Activated T-helper 2 cell treated with anti-CD3 and anti-CD28 coated beads, Interferon-gamma antibody, Interleukin-2, Interleukin-4, amounts not matched to agents 10 μg/mL and 5 μg/mL and 100 μg/mL, durations not matched to agents 14 hours and 24 hours and 36 hours (primary cell): ENCODE measurements at regions not wholly inside any gene's neighbourhood (a gene's known extent, or its start where the extent isn't known, plus 50 kb on each side); places are given as distances from the start of the nearest gene placed in this dataset.

Experiments
- DNase-seq: peaks from one replicate; pipeline ENCODE4 v3.0.0; 2021; ENCODE audit warnings: low spot score
- H3K27ac Mint-ChIP-seq: one replicate; pipeline ENCODE4 v1.8.0; 2021; ENCODE audit warnings: mixed read lengths
- H3K27me3 Mint-ChIP-seq: one replicate; pipeline ENCODE4 v1.8.0; 2021; ENCODE audit warnings: low read depth, mixed read lengths
- H3K36me3 Mint-ChIP-seq: one replicate; pipeline ENCODE4 v1.8.0; 2021; ENCODE audit warnings: low read depth, mixed read lengths
- H3K4me1 Mint-ChIP-seq: one replicate; pipeline ENCODE4 v1.8.0; 2021; ENCODE audit warnings: low read depth, mixed read lengths
- H3K4me3 Mint-ChIP-seq: one replicate; pipeline ENCODE4 v1.8.0; 2021; ENCODE audit warnings: low read depth, mild to moderate bottlenecking, moderate library complexity, mixed read lengths
- H3K9me3 Mint-ChIP-seq: one replicate; pipeline ENCODE4 v1.8.0; 2021; ENCODE audit warnings: mixed read lengths
- intact Hi-C: fragments of 100-400 bp; cut with micrococcal nuclease; formaldehyde crosslinking; loops from one replicate; pipeline ENCODE4 v1.15.1; 2023

DNA sequence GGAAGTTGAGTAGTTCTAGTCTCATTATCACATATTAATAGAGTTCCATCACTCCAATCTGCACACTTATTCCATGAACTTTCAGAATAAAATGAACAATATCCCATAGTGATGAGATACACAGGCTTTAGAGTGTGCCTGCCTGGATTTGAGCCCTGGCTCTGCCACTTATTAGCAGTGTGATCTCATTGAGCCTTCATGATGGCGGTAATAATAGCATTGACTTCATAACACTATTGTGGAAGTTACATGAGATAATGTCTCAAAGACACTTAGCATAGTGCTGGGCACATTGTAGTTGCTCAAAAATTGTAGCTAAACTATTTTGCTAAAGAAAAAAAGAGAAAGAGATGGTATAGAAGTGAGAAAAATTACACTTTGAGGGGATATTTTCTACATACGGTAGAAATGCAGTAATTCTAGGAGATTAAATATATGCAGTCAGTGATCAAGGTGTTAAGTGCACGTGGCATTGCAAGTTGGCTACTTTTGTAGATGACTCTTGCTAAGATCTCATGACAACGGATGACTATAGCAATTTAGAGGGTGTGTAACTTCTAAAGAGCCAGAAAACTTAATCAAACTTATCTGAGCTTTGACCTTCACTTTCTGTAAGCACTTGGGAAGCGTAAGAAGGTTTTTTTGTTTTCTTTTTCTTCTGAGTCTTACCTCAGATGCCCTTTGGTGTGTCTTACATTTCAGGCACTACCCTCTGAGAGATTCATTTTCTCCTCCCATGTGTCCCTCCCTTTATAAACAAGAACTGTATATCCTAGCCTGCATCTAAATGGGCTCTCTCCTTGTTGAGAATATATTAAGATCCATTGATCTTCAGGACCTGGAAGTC is 380.6 kb upstream of the NR3C2 start:
- no peaks in the 10 kb centered on the region for H3K4me1 Mint-ChIP-seq
- no peaks in the 10 kb centered on the region for H3K9me3 Mint-ChIP-seq
- intact Hi-C loops = no loop called here
- H3K36me3 Mint-ChIP-seq = no peaks in the 10 kb centered on the region
- no peak for DNase-seq
- no peaks in the 10 kb centered on the region for H3K27me3 Mint-ChIP-seq
- H3K4me3 Mint-ChIP-seq = no peak overlapping the region
- H3K27ac Mint-ChIP-seq = no peak overlapping the region

- intact Hi-C loops = no loop called here
- Mint-ChIP-seq H3K27me3 (no peaks in the 10 kb centered on the region), H3K27ac (no peak overlapping the region), H3K4me3 (no peak overlapping the region), H3K4me1 (no peaks in the 10 kb centered on the region), H3K9me3 (no peaks in the 10 kb centered on the region), H3K36me3 (no peaks in the 10 kb centered on the region)
- no peak for DNase-seq
These were observed 371.8 kb upstream of the NR3C2 start for GRCh38 chr4:148814030-148814429.

DNA sequence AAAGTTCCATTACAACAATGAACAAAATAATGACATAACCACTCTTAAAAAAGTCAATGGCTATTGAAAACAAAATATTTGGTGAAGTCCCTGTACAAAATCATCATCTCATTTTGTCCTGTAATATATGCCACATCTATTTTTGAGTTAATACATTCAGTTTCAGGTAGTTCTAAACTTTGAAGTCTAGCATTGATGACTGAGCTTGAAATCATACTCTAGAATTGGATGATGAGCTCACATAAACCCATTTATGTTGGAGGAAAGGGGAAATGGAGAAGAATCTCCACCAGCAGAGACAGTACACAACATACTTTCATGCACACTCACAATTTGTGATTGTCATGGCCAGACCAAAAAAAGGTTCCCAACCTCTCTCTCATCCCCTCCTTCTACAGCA is 371.1 kb upstream of the NR3C2 start:
- intact Hi-C loops = no loop called here
- no peak overlapping the region for H3K4me3 Mint-ChIP-seq
- H3K27ac Mint-ChIP-seq = no peak overlapping the region
- no peaks in the 10 kb centered on the region for H3K27me3 Mint-ChIP-seq
- H3K36me3 Mint-ChIP-seq = no peaks in the 10 kb centered on the region
- H3K9me3 Mint-ChIP-seq = no peaks in the 10 kb centered on the region
- DNase-seq = no peak
- H3K4me1 Mint-ChIP-seq = no peaks in the 10 kb centered on the region

GRCh38 chr4:148812101-148812500 is 369.9 kb upstream of the NR3C2 start:
- H3K36me3 Mint-ChIP-seq = no peaks in the 10 kb centered on the region

GRCh38 chr4:148810461-148810860 is 368.2 kb upstream of the NR3C2 start:
- intact Hi-C loops = no loop called here
- Mint-ChIP-seq H3K4me1 (no peaks in the 10 kb centered on the region), H3K9me3 (no peaks in the 10 kb centered on the region), H3K27me3 (no peaks in the 10 kb centered on the region), H3K4me3 (no peak overlapping the region), H3K36me3 (no peaks in the 10 kb centered on the region), H3K27ac (no peak overlapping the region)
- no peak for DNase-seq

More at GRCh38 chr4:148812101-148812500, 369.9 kb upstream of the NR3C2 start:
- Mint-ChIP-seq H3K27me3 (no peaks in the 10 kb centered on the region), H3K27ac (no peak overlapping the region), H3K4me1 (no peaks in the 10 kb centered on the region), H3K4me3 (no peak overlapping the region), H3K9me3 (no peaks in the 10 kb centered on the region)
- no peak for DNase-seq
- intact Hi-C loops = no loop called here

GRCh38 chr4:148808416-148808815 is 366.2 kb upstream of the NR3C2 start:
- no peak for DNase-seq
- Mint-ChIP-seq H3K27me3 (no peaks in the 10 kb centered on the region), H3K4me1 (no peaks in the 10 kb centered on the region), H3K36me3 (no peaks in the 10 kb centered on the region), H3K27ac (no peak overlapping the region), H3K9me3 (no peaks in the 10 kb centered on the region), H3K4me3 (no peak overlapping the region)
- intact Hi-C loops = no loop called here

GRCh38 chr4:148800940-148801339 is 358.7 kb upstream of the NR3C2 start:
- no peaks in the 10 kb centered on the region for H3K9me3 Mint-ChIP-seq
- intact Hi-C loops = no loop called here
- H3K4me1 Mint-ChIP-seq = no peaks in the 10 kb centered on the region
- no peaks in the 10 kb centered on the region for H3K27me3 Mint-ChIP-seq
- no peaks in the 10 kb centered on the region for H3K36me3 Mint-ChIP-seq
- DNase-seq = no peak
- no peak overlapping the region for H3K4me3 Mint-ChIP-seq
- H3K27ac Mint-ChIP-seq = no peak overlapping the region

- Mint-ChIP-seq H3K4me1 (no peaks in the 10 kb centered on the region), H3K27me3 (no peaks in the 10 kb centered on the region), H3K4me3 (no peak overlapping the region), H3K27ac (no peak overlapping the region), H3K36me3 (no peaks in the 10 kb centered on the region), H3K9me3 (no peaks in the 10 kb centered on the region)
- no peak for DNase-seq
- intact Hi-C loops = no loop called here
These were observed 358.2 kb upstream of the NR3C2 start for GRCh38 chr4:148800336-148800885.

DNA sequence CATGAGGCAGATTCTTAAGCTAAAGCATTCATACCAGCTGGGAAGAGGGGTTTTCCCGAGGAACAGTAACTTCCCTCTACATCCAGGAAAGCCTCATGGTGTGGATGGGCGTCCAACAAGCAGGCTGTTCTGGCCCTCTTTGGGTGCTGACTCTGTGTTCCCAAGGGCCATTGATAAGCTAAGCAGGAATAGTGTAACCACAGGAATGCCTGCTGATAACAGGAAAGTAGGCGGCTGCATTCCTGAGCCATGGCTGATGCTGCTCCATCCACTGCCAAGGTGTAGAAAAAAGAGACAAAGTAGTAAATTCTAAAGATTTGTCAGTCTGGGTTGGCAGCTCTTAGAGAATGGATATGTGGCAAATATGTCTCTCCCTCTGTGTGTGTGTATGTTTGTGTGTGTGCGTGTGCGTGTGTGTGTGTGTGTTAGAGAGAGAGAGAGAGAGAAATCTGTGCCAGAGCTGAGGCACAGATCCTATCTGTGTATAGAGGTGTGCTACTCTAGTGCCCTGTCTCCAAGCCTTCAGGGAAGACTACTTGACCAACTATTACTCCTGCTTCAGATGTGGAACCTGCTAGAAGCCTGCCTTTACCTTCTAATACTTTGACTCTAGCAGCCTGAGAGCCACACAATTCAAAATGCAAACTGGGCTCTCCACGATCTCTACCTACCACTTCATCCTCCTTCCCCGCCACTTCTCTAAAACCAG is 353.1 kb upstream of the NR3C2 start:
- Mint-ChIP-seq H3K27ac (no peak overlapping the region), H3K9me3 (no peaks in the 10 kb centered on the region), H3K36me3 (no peaks in the 10 kb centered on the region), H3K27me3 (no peaks in the 10 kb centered on the region), H3K4me3 (no peak overlapping the region), H3K4me1 (no peaks in the 10 kb centered on the region)
- DNase-seq = no peak
- intact Hi-C loops = no loop called here

DNA sequence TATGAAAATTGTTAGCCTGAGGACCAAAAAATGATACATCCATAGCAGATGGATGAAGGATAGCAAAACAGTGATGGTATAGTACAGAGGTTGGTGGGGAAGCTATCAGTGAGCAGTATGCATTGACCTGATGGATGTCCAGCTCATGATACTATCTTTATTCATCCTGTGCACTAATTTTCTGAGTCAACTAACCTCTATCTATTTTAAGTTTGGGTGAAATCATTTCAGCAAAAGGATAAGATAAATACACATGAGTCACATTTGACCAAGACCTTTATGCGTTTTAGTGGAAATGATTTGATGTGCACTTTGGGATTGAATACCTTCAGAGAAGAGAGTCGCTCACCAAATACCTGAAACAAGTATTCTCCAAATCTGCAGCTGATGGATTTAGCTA is 351.0 kb upstream of the NR3C2 start:
- no peaks in the 10 kb centered on the region for H3K4me1 Mint-ChIP-seq
- intact Hi-C loops = no loop called here
- DNase-seq = no peak
- H3K27ac Mint-ChIP-seq = no peak overlapping the region
- no peak overlapping the region for H3K4me3 Mint-ChIP-seq
- H3K36me3 Mint-ChIP-seq = no peaks in the 10 kb centered on the region
- H3K27me3 Mint-ChIP-seq = no peaks in the 10 kb centered on the region
- no peaks in the 10 kb centered on the region for H3K9me3 Mint-ChIP-seq

GRCh38 chr4:148790691-148791090 is 348.5 kb upstream of the NR3C2 start:
- H3K9me3 Mint-ChIP-seq = no peaks in the 10 kb centered on the region
- H3K4me1 Mint-ChIP-seq = no peaks in the 10 kb centered on the region
- intact Hi-C loops = no loop called here
- no peaks in the 10 kb centered on the region for H3K27me3 Mint-ChIP-seq
- H3K4me3 Mint-ChIP-seq = no peak overlapping the region
- no peak for DNase-seq
- no peak overlapping the region for H3K27ac Mint-ChIP-seq
- no peaks in the 10 kb centered on the region for H3K36me3 Mint-ChIP-seq

DNA sequence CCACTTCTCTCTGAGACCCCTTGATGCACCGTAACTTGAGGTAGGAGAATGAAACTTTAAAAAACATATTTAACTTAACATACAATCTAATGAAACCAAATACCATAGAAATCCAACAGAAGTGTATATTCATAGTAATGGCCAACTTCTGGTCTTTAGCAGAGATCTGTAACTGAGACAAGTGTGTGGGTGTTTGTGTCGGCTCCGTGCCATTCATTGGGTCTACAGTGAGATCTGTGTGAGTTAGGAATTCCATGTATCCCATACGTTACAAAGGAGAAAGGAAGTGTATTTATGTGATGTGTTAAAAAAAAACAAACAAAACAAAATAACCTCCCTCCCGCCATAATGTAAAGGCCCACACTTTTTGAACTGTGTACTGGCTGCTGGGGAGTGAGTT is 348.0 kb upstream of the NR3C2 start:
- no peaks in the 10 kb centered on the region for H3K27me3 Mint-ChIP-seq
- intact Hi-C loops = no loop called here
- no peaks in the 10 kb centered on the region for H3K4me1 Mint-ChIP-seq
- H3K9me3 Mint-ChIP-seq = no peaks in the 10 kb centered on the region
- H3K36me3 Mint-ChIP-seq = no peaks in the 10 kb centered on the region
- H3K27ac Mint-ChIP-seq = no peak overlapping the region
- H3K4me3 Mint-ChIP-seq = no peak overlapping the region
- no peak for DNase-seq

DNA sequence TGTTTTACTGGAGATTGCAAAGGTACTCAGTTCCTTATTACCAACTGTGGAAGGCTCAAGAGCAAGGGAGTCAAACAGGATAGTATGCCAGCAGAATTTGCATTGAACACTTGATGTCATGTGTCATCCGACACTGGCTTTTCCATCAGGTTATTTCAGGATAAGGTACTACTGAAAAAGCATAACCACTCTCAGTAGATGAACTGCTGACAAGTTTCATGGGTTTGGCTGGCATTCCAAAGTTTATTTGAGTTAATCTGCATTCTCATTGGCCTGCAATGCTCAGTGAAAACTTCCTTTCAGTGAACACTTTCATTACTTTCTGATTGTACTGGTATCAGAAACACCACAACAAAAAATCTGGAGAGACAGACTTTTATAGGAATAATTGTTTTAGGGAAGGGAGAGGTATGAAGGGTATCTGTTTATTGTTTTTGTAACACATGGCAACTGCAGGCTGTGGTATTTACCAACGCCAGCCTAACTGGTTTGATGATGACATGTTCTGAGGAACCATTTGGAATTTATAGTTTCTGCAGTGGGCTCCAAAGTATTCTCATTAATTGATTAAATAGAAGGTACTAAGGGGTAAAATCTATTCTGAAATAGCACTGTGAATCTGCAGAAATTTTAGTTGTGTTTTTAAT is 345.7 kb upstream of the NR3C2 start:
- no peaks in the 10 kb centered on the region for H3K9me3 Mint-ChIP-seq
- intact Hi-C loops = no loop called here
- no peaks in the 10 kb centered on the region for H3K36me3 Mint-ChIP-seq
- H3K27me3 Mint-ChIP-seq = no peaks in the 10 kb centered on the region
- no peaks in the 10 kb centered on the region for H3K4me1 Mint-ChIP-seq
- DNase-seq = no peak
- no peak overlapping the region for H3K4me3 Mint-ChIP-seq
- H3K27ac Mint-ChIP-seq = no peak overlapping the region
